HepG2 (cell line): ENCODE measurements at regions not wholly inside any gene's neighbourhood (a gene's known extent, or its start where the extent isn't known, plus 50 kb on each side); places are given as distances from the start of the nearest gene placed in this dataset.
A peak's percentile ranks its signal among the peaks of the same experiment; 100 is the strongest.

ENCODE experiments used
- ATAC-seq: fragments of 200-7000 bp; cut with Tn5 transposase; 3 replicates; pipeline ENCODE4 v1.9.1; 2020; ENCODE audit warnings: mild to moderate bottlenecking, moderate library complexity
- BruUV-seq: library from RNA; stranded (reverse); fragments of 400-500 nt; replicated peaks from 2 replicates; lab custom pipeline; 2021; lab: Mats Ljungman, UMichigan
- CTCF ChIA-PET: fragments of 300-600 bp; formaldehyde crosslinking; extraction: SDS; loops from one replicate; lab custom pipeline; 2021; ENCODE audit warnings: low total read pairs, inconsistent platforms, low intra/inter-chr PET ratio; lab: Yijun Ruan, JAX
- POLR2A ChIA-PET: fragments of 350-600 bp; sonication (Branson Sonifier 250); formaldehyde crosslinking; loops from one replicate; lab custom pipeline; 2020; ENCODE audit warnings: antibody characterized with exemption, inconsistent platforms; lab: Yijun Ruan, JAX
- DNase-seq: peaks from one replicate; pipeline ENCODE4 v3.0.0-alpha.2; 2015; ENCODE audit warnings: low spot score
- FAIRE-seq: peaks from 3 replicates; lab custom pipeline; 2011; peaks lifted over from hg19 to GRCh38; lab: Jason Lieb, UNC
- H2AFZ ChIP-seq: one replicate; pipeline ENCODE4 v1.6.1; 2011; ENCODE audit warnings: low read length, inconsistent platforms
- H3K27ac ChIP-seq: fragments of 300-600 bp; 3 replicates; pipeline ENCODE4 v1.8.0; 2011; ENCODE audit warnings: mixed run types, mild to moderate bottlenecking, mixed read lengths, low read length, inconsistent platforms; ENCODE audit not compliant: insufficient read depth; ENCODE audit errors: extremely low read length
- H3K27me3 ChIP-seq, 2 experiments: fragments of 200-600 bp in 1 of 2; 2 replicates in 1 of 2; 3 replicates in 1 of 2; pipeline versions ENCODE4 v1.6.0 to v1.8.0; 2011; ENCODE audit warnings: low read length in 2 of 2, mild to moderate bottlenecking in 2 of 2, moderate library complexity in 2 of 2, inconsistent platforms in 1 of 2; ENCODE audit not compliant: insufficient read depth in 2 of 2, control insufficient read depth in 1 of 2
- H3K36me3 ChIP-seq, 2 experiments: fragments of 200-600 bp in 1 of 2; replicated peaks in 1 of 2; 2 replicates in 1 of 2; 3 replicates in 1 of 2; pipeline versions ENCODE4 v1.5.1 to v1.8.0; 2011; ENCODE audit warnings: low read length in 2 of 2, inconsistent platforms in 1 of 2; ENCODE audit not compliant: insufficient read depth in 2 of 2, control insufficient read depth in 1 of 2
- H3K4me1 ChIP-seq: 2 replicates; pipeline ENCODE4 v1.5.1; 2012; ENCODE audit warnings: low read length, inconsistent platforms; ENCODE audit not compliant: insufficient read depth
- H3K4me2 ChIP-seq: 2 replicates; pipeline ENCODE4 v1.6.0; 2011; ENCODE audit warnings: low read depth, low read length, inconsistent platforms
- H3K4me3 ChIP-seq, 3 experiments: fragments of 200-600 bp in 1 of 3; sonication (generic), shearing (Covaris generic) in 1 of 3; replicated peaks in 1 of 3; 2 replicates each; pipeline ENCODE4 v1.5.1; 2011 to 2016; ENCODE audit warnings: low read length in 3 of 3, inconsistent platforms in 2 of 3, low read depth in 2 of 3, mild to moderate bottlenecking in 2 of 3, control low read depth in 1 of 3, mixed read lengths in 1 of 3; ENCODE audit not compliant: insufficient read depth in 1 of 3
- H3K79me2 ChIP-seq: one replicate; pipeline ENCODE4 v1.6.1; 2011; ENCODE audit warnings: low read length, inconsistent platforms; ENCODE audit not compliant: insufficient read depth
- H3K9ac ChIP-seq: 2 replicates; pipeline ENCODE4 v1.6.0; 2011; ENCODE audit warnings: mild to moderate bottlenecking, low read depth, low read length, inconsistent platforms; ENCODE audit not compliant: insufficient read depth
- H3K9me3 ChIP-seq: 2 replicates; pipeline ENCODE4 v1.5.1; 2012; ENCODE audit warnings: mild to moderate bottlenecking, low read length
- H4K20me1 ChIP-seq: 2 replicates; pipeline ENCODE4 v1.6.0; 2011; ENCODE audit warnings: inconsistent platforms, mild to moderate bottlenecking, low read length, moderate library complexity; ENCODE audit not compliant: insufficient read depth
- GATAD1 ChIP-seq: IDR thresholded peaks from 2 replicates; pipeline ENCODE4 v1.6.1; 2016; ENCODE audit warnings: missing genetic modification reagents, missing compliant biosample characterization
- HNF4G ChIP-seq, 2 experiments: sonication (generic) in 1 of 2; formaldehyde crosslinking in 1 of 2; IDR thresholded peaks; 2 replicates each; pipeline versions ENCODE4 v1.4.0 to v1.6.1; 2011 to 2020; ENCODE audit warnings: borderline replicate concordance in 2 of 2, low read depth in 2 of 2, mild to moderate bottlenecking in 2 of 2, low read length in 1 of 2, missing genetic modification reagents in 1 of 2, moderate library complexity in 1 of 2
- KDM5B ChIP-seq: sonication (generic); formaldehyde crosslinking; IDR thresholded peaks from 2 replicates; pipeline ENCODE4 v1.4.0; 2020; ENCODE audit warnings: missing genetic modification reagents, mild to moderate bottlenecking, borderline replicate concordance
- PRMT3 ChIP-seq: sonication (generic); formaldehyde crosslinking; IDR thresholded peaks from 2 replicates; pipeline ENCODE4 v1.8.1; 2022; ENCODE audit warnings: low read depth, mild to moderate bottlenecking, moderate library complexity, missing genetic modification reagents, borderline replicate concordance
- RAD21 ChIP-seq: fragments of 450-650 bp; formaldehyde crosslinking; IDR thresholded peaks from 2 replicates; pipeline ENCODE4 v1.5.0; 2020; ENCODE audit warnings: mild to moderate bottlenecking
- SETDB1 ChIP-seq: sonication (generic); formaldehyde crosslinking; IDR thresholded peaks from 2 replicates; pipeline ENCODE4 v1.5.1; 2020; ENCODE audit warnings: missing genetic modification reagents, mild to moderate bottlenecking, borderline replicate concordance
- SMC3 ChIP-seq: IDR thresholded peaks from 2 replicates; pipeline ENCODE4 v1.6.1; 2011; ENCODE audit warnings: low read length, improper control_type of control experiment
- ZNF101 ChIP-seq: sonication (generic); formaldehyde crosslinking; IDR thresholded peaks from 2 replicates; pipeline ENCODE4 v1.4.0; 2020; ENCODE audit warnings: mild to moderate bottlenecking, low read depth, missing genetic modification reagents, borderline replicate concordance
- ZNF629 ChIP-seq: sonication (generic); formaldehyde crosslinking; conservative IDR thresholded peaks from 2 replicates; pipeline ENCODE4 v1.5.0; 2020; ENCODE audit warnings: missing genetic modification reagents
- ZNF652 ChIP-seq: IDR thresholded peaks from 2 replicates; pipeline ENCODE4 v1.6.1; 2016; ENCODE audit warnings: low read depth, borderline replicate concordance
- ZNF891 ChIP-seq: sonication (generic); formaldehyde crosslinking; IDR thresholded peaks from 2 replicates; pipeline ENCODE4 v1.5.0; 2020; ENCODE audit warnings: mild to moderate bottlenecking, missing genetic modification reagents
- ZZZ3 ChIP-seq: sonication (generic); formaldehyde crosslinking; IDR thresholded peaks from 2 replicates; pipeline ENCODE4 v1.4.0; 2020; ENCODE audit warnings: missing genetic modification reagents, mild to moderate bottlenecking, borderline replicate concordance
- WGBS: methylation state at CpG from one replicate; pipeline ENCODE4 v1.1.6; 2017; ENCODE audit warnings: low lambda C conversion rate; 5-methylcytosine and 5-hydroxymethylcytosine counted together
- in situ Hi-C: cut with HindIII; loops from 2 replicates; pipeline ENCODE4 v1.10.0; 2017; ENCODE audit warnings: low pct_unique_long_range_greater_than_20kb; ENCODE audit not compliant: extremely low pct_ligation_motif_present
- intact Hi-C: fragments of 100-400 bp; cut with micrococcal nuclease; formaldehyde crosslinking; loops from one replicate; pipeline ENCODE4 v1.10.0; 2022; ENCODE audit not compliant: unreplicated experiment
- TF ChIP-seq, protein P1 (sequence below): sonication (generic); formaldehyde crosslinking; IDR thresholded peaks from 2 replicates; pipeline ENCODE4 v1.5.1; 2020; ENCODE audit warnings: mild to moderate bottlenecking, missing genetic modification reagents, moderate library complexity
- TF ChIP-seq, protein P2 (sequence below): sonication (generic); formaldehyde crosslinking; IDR thresholded peaks from 2 replicates; pipeline ENCODE4 v1.8.0; 2022; ENCODE audit warnings: mild to moderate bottlenecking, missing genetic modification reagents, moderate library complexity
- TF ChIP-seq, protein P3 (sequence below): sonication (generic); formaldehyde crosslinking; IDR thresholded peaks from 2 replicates; pipeline ENCODE4 v1.4.0; 2020; ENCODE audit warnings: missing genetic modification reagents, low read depth, mild to moderate bottlenecking, borderline replicate concordance

DNA sequence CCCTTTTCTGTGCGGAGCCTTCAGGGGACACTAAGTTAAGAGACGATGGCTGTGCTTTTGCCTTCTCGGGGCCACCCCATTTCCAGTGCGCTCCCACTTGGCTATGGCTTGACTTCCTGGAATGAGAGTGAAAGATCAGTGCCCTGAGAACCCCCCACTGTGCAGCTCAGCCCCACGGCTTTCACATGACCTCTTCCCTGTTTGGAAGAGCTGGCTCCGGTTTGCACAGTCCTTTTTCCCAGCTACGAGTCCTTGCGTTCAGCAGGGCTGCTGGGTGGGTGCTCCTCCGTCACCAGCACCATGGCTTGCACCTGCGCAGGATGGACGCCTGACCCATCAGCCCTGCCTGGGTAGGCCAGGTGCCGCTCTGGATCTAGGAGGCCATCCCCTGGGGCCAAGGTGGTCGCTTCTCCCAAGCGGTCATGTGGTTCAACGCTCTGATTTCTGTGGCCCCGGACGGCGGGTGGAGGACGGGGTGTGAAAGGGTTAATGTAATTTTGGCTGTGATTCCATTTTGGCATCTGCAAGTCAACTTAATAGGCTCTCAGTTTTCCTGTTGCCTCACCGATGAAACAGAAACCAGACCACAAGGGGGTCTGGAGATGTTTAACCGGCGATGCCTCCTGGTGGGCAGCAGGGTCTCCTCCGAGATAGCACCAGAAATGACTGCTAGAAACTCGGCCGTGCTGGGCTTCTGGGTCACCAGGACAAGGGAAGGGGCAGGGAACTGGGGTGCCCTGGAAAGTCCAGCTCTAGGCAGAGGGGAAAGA is 113.1 kb upstream of the HAAO start:
- BruUV-seq = no TSS peak
- TF ChIP-seq SMC3 = 0 out of 2 replicates have a peak, but pooled peaks have one; percentile 10
- TF ChIP-seq ZNF101 (CRISPR knock-in tag) = no peak
- TF ChIP-seq ZNF629 (CRISPR knock-in tag) = no peak
- TF ChIP-seq GATAD1 = no peak
- TF ChIP-seq PRMT3 (CRISPR knock-in tag) = no peak
- TF ChIP-seq RAD21 (CRISPR knock-in tag) = peak; percentile 32; the same call in 1 of the 2 replicates
- TF ChIP-seq SETDB1 (CRISPR knock-in tag) = no peak
- TF ChIP-seq ZNF652 (CRISPR knock-in tag) = peak; percentile 72; the same call in 1 of the 2 replicates
- no peak for TF ChIP-seq HNF4G (IDR thresholded peaks at IDR 0.05; ENCODE audit: borderline replicate concordance, low read depth, low read length)
- TF ChIP-seq HNF4G (CRISPR knock-in tag; IDR thresholded peaks at IDR 0.05; ENCODE audit: borderline replicate concordance, low read depth) = no peak
- TF ChIP-seq, protein P1, sequence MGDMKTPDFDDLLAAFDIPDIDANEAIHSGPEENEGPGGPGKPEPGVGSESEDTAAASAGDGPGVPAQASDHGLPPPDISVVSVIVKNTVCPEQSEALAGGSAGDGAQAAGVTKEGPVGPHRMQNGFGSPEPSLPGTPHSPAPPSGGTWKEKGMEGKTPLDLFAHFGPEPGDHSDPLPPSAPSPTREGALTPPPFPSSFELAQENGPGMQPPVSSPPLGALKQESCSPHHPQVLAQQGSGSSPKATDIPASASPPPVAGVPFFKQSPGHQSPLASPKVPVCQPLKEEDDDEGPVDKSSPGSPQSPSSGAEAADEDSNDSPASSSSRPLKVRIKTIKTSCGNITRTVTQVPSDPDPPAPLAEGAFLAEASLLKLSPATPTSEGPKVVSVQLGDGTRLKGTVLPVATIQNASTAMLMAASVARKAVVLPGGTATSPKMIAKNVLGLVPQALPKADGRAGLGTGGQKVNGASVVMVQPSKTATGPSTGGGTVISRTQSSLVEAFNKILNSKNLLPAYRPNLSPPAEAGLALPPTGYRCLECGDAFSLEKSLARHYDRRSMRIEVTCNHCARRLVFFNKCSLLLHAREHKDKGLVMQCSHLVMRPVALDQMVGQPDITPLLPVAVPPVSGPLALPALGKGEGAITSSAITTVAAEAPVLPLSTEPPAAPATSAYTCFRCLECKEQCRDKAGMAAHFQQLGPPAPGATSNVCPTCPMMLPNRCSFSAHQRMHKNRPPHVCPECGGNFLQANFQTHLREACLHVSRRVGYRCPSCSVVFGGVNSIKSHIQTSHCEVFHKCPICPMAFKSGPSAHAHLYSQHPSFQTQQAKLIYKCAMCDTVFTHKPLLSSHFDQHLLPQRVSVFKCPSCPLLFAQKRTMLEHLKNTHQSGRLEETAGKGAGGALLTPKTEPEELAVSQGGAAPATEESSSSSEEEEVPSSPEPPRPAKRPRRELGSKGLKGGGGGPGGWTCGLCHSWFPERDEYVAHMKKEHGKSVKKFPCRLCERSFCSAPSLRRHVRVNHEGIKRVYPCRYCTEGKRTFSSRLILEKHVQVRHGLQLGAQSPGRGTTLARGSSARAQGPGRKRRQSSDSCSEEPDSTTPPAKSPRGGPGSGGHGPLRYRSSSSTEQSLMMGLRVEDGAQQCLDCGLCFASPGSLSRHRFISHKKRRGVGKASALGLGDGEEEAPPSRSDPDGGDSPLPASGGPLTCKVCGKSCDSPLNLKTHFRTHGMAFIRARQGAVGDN (CRISPR knock-in tag) = peak; percentile 12; the same call in 1 of the 2 replicates
- peak; percentile 47; the same call in 1 of the 2 replicates for TF ChIP-seq ZZZ3
- TF ChIP-seq, protein P2, sequence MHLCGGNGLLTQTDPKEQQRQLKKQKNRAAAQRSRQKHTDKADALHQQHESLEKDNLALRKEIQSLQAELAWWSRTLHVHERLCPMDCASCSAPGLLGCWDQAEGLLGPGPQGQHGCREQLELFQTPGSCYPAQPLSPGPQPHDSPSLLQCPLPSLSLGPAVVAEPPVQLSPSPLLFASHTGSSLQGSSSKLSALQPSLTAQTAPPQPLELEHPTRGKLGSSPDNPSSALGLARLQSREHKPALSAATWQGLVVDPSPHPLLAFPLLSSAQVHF (CRISPR knock-in tag) = no peak
- TF ChIP-seq, protein P3, sequence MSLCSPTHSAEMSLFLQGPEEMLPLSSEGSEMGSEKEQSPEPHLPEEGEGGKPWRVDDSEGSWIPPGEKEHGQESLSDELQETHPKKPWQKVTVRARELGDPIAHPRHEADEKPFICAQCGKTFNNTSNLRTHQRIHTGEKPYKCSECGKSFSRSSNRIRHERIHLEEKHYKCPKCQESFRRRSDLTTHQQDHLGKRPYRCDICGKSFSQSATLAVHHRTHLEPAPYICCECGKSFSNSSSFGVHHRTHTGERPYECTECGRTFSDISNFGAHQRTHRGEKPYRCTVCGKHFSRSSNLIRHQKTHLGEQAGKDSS = 0 out of 2 replicates have a peak, but pooled peaks have one; percentile 75
- TF ChIP-seq KDM5B (CRISPR knock-in tag) = 0 out of 2 replicates have a peak, but pooled peaks have one; percentile 18
- TF ChIP-seq ZNF891 (CRISPR knock-in tag) = 0 out of 2 replicates have a peak, but pooled peaks have one; percentile 11

More for the DNA sequence above, 113.1 kb upstream of the HAAO start:
- Histone ChIP-seq H3K4me3 (peak overlapping the region in 2 of 3 experiments; percentile 51 to 62; a peak in 5 of 6 replicates), H2AFZ (peak overlapping the region; percentile 57), H3K9ac (peak overlapping the region; percentile 23), H3K4me2 (peak overlapping the region; percentile 93), H3K27ac (no peak overlapping the region), H3K79me2 (no peaks in the 10 kb centered on the region), H3K36me3 (no peaks in the 10 kb centered on the region), H3K9me3 (no peaks in the 10 kb centered on the region), H3K27me3 (peaks cover 9 to 69% of the 10 kb centered on the region in 2 experiments; a peak in 4 of 5 replicates), H4K20me1 (no peaks in the 10 kb centered on the region), H3K4me1 (peaks cover 41% of the 10 kb centered on the region)
- FAIRE-seq (no peak), DNase-seq (peak; percentile 29), ATAC-seq (peak; percentile 62)
- in situ Hi-C loops (no loop called here), intact Hi-C loops (loop anchor here (1.0 to 5.0 kb wide), 3 partner anchors 17 to 78 kb away; no protein-coding TSS in a partner anchor)
- 55% methylated on average over 21 of the region's 25 CpGs for WGBS
- CTCF ChIA-PET = no interaction called here
- POLR2A ChIA-PET = interaction anchor here (2.6 kb wide), 1 partner anchor 22 kb away, joined by 15 read pairs; no protein-coding TSS in a partner anchor
